Omental fat pad (tissue), 3 donors: ENCODE measurements at regions not wholly inside any gene's neighbourhood (a gene's known extent, or its start where the extent isn't known, plus 50 kb on each side); places are given as distances from the start of the nearest gene placed in this dataset.

Experiments used
- ATAC-seq: fragments of 150-250 bp; one replicate; pipeline ENCODE4 v1.9.1; 2016; ENCODE audit warnings: mild to moderate bottlenecking, moderate library complexity; ENCODE audit not compliant: low FRiP score
- DNase-seq: peaks from one replicate; pipeline ENCODE4 v3.0.0-alpha.2; 2019; ENCODE audit warnings: low spot score
- TF ChIP-seq, protein P1 (sequence below), 3 donors: fragments of 450-650 bp; IDR thresholded peaks; one replicate each; pipeline ENCODE4 v1.5.1; 2016 to 2017; ENCODE audit warnings: antibody characterized with exemption in 3 of 3, mild to moderate bottlenecking in 3 of 3, moderate library complexity in 2 of 3

DNA sequence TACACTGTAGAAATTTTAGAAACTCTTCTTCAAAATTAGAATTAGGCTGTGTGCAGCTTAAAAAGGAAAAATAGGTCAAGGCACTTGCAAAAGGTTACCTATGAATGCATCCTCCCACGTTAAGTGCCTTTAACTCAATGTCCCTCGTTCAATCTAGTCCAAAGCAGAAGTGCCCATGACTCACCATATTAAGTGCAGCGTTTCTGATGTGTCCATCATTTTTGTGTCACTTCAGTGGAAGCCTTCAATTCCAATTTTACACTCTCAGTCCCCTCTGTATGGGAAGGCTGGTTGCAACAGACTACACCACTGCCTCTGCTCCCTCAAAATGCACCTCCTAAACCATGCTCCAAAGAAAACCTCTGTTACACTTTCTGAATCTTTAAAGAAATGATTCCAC, 53.4 kb downstream of the FOXB1 start:
- TF ChIP-seq, protein P1, sequence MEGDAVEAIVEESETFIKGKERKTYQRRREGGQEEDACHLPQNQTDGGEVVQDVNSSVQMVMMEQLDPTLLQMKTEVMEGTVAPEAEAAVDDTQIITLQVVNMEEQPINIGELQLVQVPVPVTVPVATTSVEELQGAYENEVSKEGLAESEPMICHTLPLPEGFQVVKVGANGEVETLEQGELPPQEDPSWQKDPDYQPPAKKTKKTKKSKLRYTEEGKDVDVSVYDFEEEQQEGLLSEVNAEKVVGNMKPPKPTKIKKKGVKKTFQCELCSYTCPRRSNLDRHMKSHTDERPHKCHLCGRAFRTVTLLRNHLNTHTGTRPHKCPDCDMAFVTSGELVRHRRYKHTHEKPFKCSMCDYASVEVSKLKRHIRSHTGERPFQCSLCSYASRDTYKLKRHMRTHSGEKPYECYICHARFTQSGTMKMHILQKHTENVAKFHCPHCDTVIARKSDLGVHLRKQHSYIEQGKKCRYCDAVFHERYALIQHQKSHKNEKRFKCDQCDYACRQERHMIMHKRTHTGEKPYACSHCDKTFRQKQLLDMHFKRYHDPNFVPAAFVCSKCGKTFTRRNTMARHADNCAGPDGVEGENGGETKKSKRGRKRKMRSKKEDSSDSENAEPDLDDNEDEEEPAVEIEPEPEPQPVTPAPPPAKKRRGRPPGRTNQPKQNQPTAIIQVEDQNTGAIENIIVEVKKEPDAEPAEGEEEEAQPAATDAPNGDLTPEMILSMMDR (IDR thresholded peaks at IDR 0.05): no peak
- no peak for DNase-seq
- no peak for ATAC-seq

DNA sequence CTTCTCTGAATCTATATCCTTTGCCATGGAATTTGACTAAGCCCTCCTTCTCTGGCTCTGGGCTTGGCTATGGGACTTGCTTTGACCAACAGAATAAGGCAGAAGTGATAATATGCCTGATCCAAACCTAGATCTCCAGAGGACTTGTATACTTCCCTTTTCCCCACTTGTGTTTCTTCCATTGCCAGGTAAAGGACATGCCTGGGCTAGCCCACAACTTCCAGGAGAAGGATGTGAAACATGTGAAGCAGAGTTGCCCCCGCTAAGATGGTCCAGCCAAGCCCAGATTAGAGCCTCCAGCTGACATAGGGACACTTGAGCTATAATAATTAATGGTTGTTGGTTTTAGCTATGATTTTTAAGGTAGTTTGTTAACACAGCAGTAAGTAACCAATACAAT, 55.1 kb downstream of the FOXB1 start:
- ATAC-seq (no peak), DNase-seq (no peak)
- TF ChIP-seq, protein P1 (IDR thresholded peaks at IDR 0.05): no peak

DNA sequence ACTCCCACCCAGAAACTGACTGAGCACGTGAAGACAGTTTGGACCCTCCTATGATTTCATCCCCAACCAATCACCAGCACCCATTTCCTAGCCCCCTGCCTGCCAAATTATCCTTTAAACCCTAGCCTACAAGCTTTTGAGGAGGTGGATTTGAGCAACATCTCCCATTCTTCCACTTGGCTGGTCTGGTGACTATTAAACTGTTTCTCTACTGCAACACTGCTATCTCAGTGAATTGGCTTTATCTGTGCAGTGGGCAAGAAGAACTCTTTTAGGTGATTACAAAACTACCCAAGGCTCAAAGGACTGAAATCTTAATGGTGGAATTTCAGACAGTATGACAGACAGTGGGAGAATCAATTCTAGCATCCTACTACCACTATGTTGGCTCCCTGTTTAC, 57.6 kb downstream of the FOXB1 start:
- DNase-seq (no peak), ATAC-seq (no peak)

DNA sequence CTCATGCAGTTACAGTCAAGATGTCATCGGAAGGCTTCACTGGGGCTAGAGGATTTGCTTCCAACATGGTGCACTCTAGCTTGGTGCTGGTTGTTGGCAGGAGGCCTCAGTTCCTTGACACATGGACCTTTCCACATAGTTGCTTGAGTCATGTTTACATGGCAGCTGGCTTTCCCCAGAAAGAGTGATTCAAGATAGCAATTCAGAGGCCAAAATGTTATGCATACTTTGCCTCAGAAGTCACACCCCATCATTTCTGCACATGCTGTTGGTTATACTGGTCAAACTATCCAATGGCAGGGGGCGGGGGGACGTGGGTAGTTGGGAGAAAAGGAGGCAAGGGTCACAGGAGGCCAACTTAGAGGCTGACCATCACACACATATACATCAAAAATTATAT, 58.7 kb downstream of the FOXB1 start:
- ATAC-seq (no peak), DNase-seq (no peak)
- TF ChIP-seq, protein P1 (IDR thresholded peaks at IDR 0.05): no peak

More for the DNA sequence above, 57.6 kb downstream of the FOXB1 start:
- TF ChIP-seq, protein P1 (IDR thresholded peaks at IDR 0.05): no peak

DNA sequence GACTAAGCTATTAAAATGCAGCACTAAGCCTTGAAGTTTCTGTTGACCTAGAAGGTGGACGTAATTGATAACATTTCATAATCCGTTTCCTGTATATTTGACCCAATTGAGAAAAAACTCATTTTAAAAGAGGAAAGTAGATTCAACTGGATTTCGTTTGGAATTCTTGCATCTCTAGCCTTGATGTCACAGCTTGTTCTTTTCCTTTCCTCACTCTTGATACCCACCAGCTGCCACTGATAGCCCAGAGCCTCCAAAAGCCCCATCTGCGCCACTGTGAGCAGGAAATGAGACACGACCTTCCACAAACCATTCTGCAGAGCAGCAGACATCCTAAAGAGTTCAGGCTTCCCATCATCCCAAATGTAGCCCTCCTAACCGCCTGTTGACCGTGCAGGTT, 61.8 kb downstream of the FOXB1 start:
- TF ChIP-seq, protein P1 (IDR thresholded peaks at IDR 0.05): no peak
- DNase-seq (no peak), ATAC-seq (no peak)

DNA sequence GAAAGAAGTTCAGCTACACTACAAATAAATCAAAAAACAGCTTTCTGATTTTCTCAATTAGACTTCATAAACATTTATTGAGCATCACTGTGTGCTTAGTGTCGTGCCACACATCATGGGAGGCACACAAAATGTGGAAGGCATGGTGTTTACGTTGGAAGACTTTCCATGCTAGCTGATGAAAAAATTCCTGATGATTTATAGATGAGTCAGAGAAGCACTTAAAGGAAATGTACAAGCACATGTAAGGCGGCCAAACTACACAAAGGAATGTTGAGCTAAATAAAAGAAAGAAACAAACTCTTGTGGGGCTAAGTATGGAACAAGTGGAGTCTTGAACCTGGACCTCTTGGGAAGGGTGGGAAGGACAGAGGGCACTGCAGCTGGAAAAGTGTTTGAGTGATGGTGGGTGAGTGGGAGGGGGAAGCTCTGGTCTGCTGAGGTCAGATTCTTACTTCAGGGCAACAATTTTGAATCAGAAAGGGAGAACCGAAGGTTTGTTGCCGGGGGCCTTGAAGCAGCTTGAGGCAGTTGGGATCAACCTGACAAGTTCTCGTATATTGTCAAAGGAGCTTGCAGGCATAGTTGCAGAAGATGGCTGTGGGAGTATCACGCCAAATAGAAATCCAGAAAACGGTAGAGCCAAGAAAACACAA, 66.9 kb downstream of the FOXB1 start:
- ATAC-seq (no peak), DNase-seq (no peak)
- TF ChIP-seq, protein P1 (IDR thresholded peaks at IDR 0.05): no peak

DNA sequence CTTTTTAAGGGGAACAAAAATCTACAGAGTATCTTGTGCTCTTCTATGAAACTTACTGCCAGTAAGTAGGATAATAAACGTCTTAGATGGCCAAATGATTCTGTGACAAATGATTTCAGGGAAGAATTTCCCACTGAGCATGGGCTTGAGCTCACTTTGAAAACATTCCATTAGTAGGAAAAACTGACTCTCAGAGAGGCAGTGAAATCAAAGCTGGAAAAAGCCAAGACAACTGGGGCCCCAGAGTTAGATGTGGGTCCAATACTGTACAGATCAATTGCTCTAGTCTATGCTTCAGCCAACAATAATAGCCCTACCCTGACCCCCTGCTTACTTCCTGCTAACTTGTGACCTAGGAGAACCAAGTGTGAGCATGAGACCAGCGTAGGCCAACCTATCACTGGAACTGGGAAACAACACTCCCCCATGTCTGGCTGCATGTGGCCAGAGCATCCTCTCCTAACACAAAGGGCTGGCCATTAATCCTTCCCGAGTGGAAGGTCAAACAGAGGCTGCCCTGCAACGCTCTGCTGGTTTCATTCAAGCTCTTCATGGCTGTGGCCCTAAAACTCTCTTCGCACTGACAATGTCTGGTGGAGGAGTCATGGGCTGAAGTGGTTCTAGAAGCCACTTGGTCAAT, 68.8 kb downstream of the FOXB1 start:
- ATAC-seq (no peak), DNase-seq (no peak)
- TF ChIP-seq, protein P1 (IDR thresholded peaks at IDR 0.05): no peak
